AG04450 (cell line): ENCODE measurements at regions not wholly inside any gene's neighbourhood (a gene's known extent, or its start where the extent isn't known, plus 50 kb on each side); places are given as distances from the start of the nearest gene placed in this dataset.

Source experiments
- CTCF ChIA-PET: fragments of 300-600, 350-600 bp; formaldehyde crosslinking; extraction: SDS; loops from one replicate; lab custom pipeline; 2022; ENCODE audit warnings: antibody characterized with exemption, inconsistent platforms; lab: Charles Lee
- POLR2A ChIA-PET: fragments of 350-600 bp; formaldehyde crosslinking; extraction: SDS; loops from one replicate; lab custom pipeline; 2021; ENCODE audit warnings: antibody characterized with exemption, inconsistent platforms; lab: Yijun Ruan, JAX
- DNase-seq: peaks from one replicate; pipeline ENCODE4 v3.0.0-alpha.2; 2011; ENCODE audit warnings: low read depth, low spot score
- H3K27ac ChIP-seq: one replicate; pipeline ENCODE4 v1.5.1; 2012; ENCODE audit warnings: low read depth, low read length, control low read depth
- H3K27me3 ChIP-seq: one replicate; pipeline ENCODE4 v1.6.0; 2012; ENCODE audit warnings: low read length; ENCODE audit not compliant: control insufficient read depth, insufficient read depth
- H3K4me3 ChIP-seq: 2 replicates; pipeline ENCODE4 v1.5.1; 2011; ENCODE audit warnings: mild to moderate bottlenecking, low read depth, low read length, control low read depth
- H3K9me3 ChIP-seq: 2 replicates; pipeline ENCODE4 v1.5.1; 2012; ENCODE audit warnings: low read length; ENCODE audit not compliant: control insufficient read depth, insufficient read depth
- CTCF ChIP-seq: IDR thresholded peaks from 2 replicates; pipeline ENCODE4 v1.5.1; 2011; ENCODE audit warnings: low read depth, low read length, control low read depth, inconsistent platforms

GRCh38 chr5:36478646-36479317, 127.6 kb upstream of the SLC1A3 start:
- DNase-seq, result no peak
- Histone ChIP-seq H3K27ac (no peak overlapping the region), H3K4me3 (no peak overlapping the region), H3K9me3 (no peaks in the 10 kb centered on the region), H3K27me3 (no peaks in the 10 kb centered on the region)
- TF ChIP-seq CTCF, result no peak
- CTCF ChIA-PET, result no interaction called here
- POLR2A ChIA-PET, result no interaction called here

- Histone ChIP-seq H3K27ac (no peak overlapping the region), H3K9me3 (no peaks in the 10 kb centered on the region), H3K4me3 (no peak overlapping the region), H3K27me3 (no peaks in the 10 kb centered on the region)
- ChIA-PET CTCF (no interaction called here), POLR2A (no interaction called here)
- no peak for DNase-seq
- no peak for TF ChIP-seq CTCF
These were observed 124.8 kb upstream of the SLC1A3 start for GRCh38 chr5:36481454-36482120.

GRCh38 chr5:36482812-36483211, 123.6 kb upstream of the SLC1A3 start:
- Histone ChIP-seq H3K27me3 (no peaks in the 10 kb centered on the region), H3K4me3 (no peak overlapping the region), H3K9me3 (no peaks in the 10 kb centered on the region), H3K27ac (no peak overlapping the region)
- no peak for DNase-seq
- ChIA-PET POLR2A (no interaction called here), CTCF (no interaction called here)
- TF ChIP-seq CTCF, result no peak

DNA sequence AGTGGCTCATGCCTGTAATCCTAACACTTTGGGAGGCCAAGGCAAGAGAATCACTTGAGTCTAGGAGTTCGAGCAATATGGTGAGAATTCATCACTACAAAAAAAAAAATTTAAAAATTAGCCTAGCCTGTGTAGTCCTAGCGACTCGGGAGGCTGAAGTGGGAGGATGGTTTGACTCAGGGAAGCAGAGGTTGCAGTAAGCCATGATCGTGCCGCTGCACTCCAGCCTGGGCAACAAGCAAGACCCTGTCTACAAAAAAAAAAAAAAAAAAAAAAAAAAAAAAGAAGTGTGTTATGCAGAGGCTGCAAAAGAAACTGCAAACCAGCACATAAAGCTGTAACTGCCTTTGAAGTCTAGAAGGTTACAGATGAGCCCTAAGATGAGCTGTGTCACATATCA, 116.9 kb upstream of the SLC1A3 start:
- Histone ChIP-seq H3K4me3 (no peak overlapping the region), H3K9me3 (no peaks in the 10 kb centered on the region), H3K27me3 (no peaks in the 10 kb centered on the region), H3K27ac (no peak overlapping the region)
- DNase-seq, result no peak
- TF ChIP-seq CTCF, result no peak
- ChIA-PET POLR2A (no interaction called here), CTCF (interaction anchor here (0.6 kb wide), 1 partner anchor 28 kb away, joined by 4 read pairs; no protein-coding TSS in a partner anchor)

DNA sequence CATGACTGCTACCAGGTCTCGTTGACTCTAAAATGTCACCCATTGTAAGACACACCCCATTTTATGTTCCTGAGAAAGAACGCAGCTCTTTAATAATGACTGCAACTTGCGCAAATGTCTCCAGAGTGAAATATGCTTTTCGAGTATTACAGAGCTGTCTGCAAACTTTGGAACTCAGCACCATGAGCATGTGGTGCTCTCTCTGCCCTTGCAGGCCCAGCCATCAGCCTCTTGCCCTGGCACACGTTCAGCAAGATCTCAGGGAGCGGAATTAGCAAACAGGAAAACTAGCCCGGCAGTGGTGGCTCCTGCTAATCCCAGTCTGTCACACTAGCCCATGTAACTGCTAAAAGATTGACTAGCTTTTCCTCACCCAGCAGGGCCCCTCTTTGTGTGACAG, 114.5 kb upstream of the SLC1A3 start:
- CTCF ChIA-PET, result interaction anchor here (5.8 kb wide), 1 partner anchor 14 kb away, joined by 42 read pairs; no protein-coding TSS in a partner anchor

More for the DNA sequence above, 114.5 kb upstream of the SLC1A3 start:
- H3K27me3 ChIP-seq, result no peaks in the 10 kb centered on the region
- no peak for TF ChIP-seq CTCF
- no peak overlapping the region for H3K4me3 ChIP-seq
- H3K9me3 ChIP-seq, result no peaks in the 10 kb centered on the region
- no peak for DNase-seq
- POLR2A ChIA-PET, result no interaction called here
- H3K27ac ChIP-seq, result no peak overlapping the region
